ENCODE measurements at regions not wholly inside any gene's neighbourhood (a gene's known extent, or its start where the extent isn't known, plus 50 kb on each side); places are given as distances from the start of the nearest gene placed in this dataset.

GRCh38 chrX:144295921-144296320 lies 412.1 kb downstream of the UBE2NL start:
- TF ChIP-seq, protein P1, sequence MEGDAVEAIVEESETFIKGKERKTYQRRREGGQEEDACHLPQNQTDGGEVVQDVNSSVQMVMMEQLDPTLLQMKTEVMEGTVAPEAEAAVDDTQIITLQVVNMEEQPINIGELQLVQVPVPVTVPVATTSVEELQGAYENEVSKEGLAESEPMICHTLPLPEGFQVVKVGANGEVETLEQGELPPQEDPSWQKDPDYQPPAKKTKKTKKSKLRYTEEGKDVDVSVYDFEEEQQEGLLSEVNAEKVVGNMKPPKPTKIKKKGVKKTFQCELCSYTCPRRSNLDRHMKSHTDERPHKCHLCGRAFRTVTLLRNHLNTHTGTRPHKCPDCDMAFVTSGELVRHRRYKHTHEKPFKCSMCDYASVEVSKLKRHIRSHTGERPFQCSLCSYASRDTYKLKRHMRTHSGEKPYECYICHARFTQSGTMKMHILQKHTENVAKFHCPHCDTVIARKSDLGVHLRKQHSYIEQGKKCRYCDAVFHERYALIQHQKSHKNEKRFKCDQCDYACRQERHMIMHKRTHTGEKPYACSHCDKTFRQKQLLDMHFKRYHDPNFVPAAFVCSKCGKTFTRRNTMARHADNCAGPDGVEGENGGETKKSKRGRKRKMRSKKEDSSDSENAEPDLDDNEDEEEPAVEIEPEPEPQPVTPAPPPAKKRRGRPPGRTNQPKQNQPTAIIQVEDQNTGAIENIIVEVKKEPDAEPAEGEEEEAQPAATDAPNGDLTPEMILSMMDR (IDR thresholded peaks at IDR 0.05), result no peak
- no peak for TF ChIP-seq POLR2AphosphoS5 (IDR thresholded peaks at IDR 0.05)
- no peak for TF ChIP-seq POLR2A (IDR thresholded peaks at IDR 0.05)

Measured in gastroesophageal sphincter (tissue), 3 donors.